ENCODE measurements at regions not wholly inside any gene's neighbourhood (a gene's known extent, or its start where the extent isn't known, plus 50 kb on each side); places are given as distances from the start of the nearest gene placed in this dataset.

GRCh38 chr5:115751176-115751575 is 65.3 kb downstream of the CDO1 start:
- TF ChIP-seq CTCF (conservative IDR thresholded peaks at IDR 0.05; ENCODE audit: low read depth in 2 of 2): no peak
- no peak for TF ChIP-seq CREB1 (CRISPR knock-in tag; IDR thresholded peaks at IDR 0.05; ENCODE audit: low read depth)
- no peak for TF ChIP-seq REST (IDR thresholded peaks at IDR 0.05; ENCODE audit: unreplicated experiment)
- no peak for TF ChIP-seq EZH2 (IDR thresholded peaks at IDR 0.05; ENCODE audit: low read depth, unreplicated experiment)
- no peak for TF ChIP-seq ZNF114 (CRISPR knock-in tag; IDR thresholded peaks at IDR 0.05)
- TF ChIP-seq POLR2AphosphoS5 (IDR thresholded peaks at IDR 0.05; ENCODE audit: low read depth): no peak
